Activated CD8-positive, alpha-beta T cell treated with anti-CD3 and anti-CD28 coated beads for 36 hours (primary cell): ENCODE measurements at regions not wholly inside any gene's neighbourhood (a gene's known extent, or its start where the extent isn't known, plus 50 kb on each side); places are given as distances from the start of the nearest gene placed in this dataset.

ENCODE experiments used
- ATAC-seq: fragments of 200-7000 bp; cut with Tn5 transposase; one replicate; pipeline ENCODE4 v1.10.0; 2021; ENCODE audit warnings: mild to moderate bottlenecking, moderate library complexity
- CTCF ChIA-PET: fragments of 350-600 bp; sonication (Branson Sonifier 250); formaldehyde crosslinking; loops from one replicate; lab custom pipeline; 2021; ENCODE audit warnings: antibody characterized with exemption; lab: Charles Lee
- POLR2A ChIA-PET: fragments of 350-600 bp; sonication (Branson Sonifier 250); formaldehyde crosslinking; loops from one replicate; lab custom pipeline; 2021; ENCODE audit warnings: antibody characterized with exemption; lab: Charles Lee
- DNase-seq: peaks from one replicate; pipeline ENCODE4 v3.0.0-alpha.2; 2020
- H3K27ac Mint-ChIP-seq: one replicate; pipeline ENCODE4 v1.8.0; 2021; ENCODE audit warnings: mild to moderate bottlenecking, mixed read lengths
- H3K27me3 Mint-ChIP-seq: one replicate; pipeline ENCODE4 v1.8.0; 2021; ENCODE audit warnings: mixed read lengths
- H3K36me3 Mint-ChIP-seq: one replicate; pipeline ENCODE4 v1.8.0; 2021; ENCODE audit warnings: low read depth, mixed read lengths
- H3K4me1 Mint-ChIP-seq: one replicate; pipeline ENCODE4 v1.8.0; 2021; ENCODE audit warnings: low read depth, mixed read lengths
- H3K4me3 Mint-ChIP-seq: one replicate; pipeline ENCODE4 v1.8.0; 2021; ENCODE audit warnings: mild to moderate bottlenecking, moderate library complexity, mixed read lengths
- H3K9me3 Mint-ChIP-seq: one replicate; pipeline ENCODE4 v1.8.0; 2021; ENCODE audit warnings: mixed read lengths
- intact Hi-C: fragments of 100-400 bp; cut with micrococcal nuclease; formaldehyde crosslinking; loops from one replicate; pipeline ENCODE4 v1.10.0; 2022
- TF ChIP-seq, protein P1 (sequence below): fragments of 200-600 bp; IDR thresholded peaks from one replicate; pipeline ENCODE4 v1.8.0; 2022; ENCODE audit warnings: antibody characterized with exemption, mild to moderate bottlenecking

GRCh38 chrX:10904220-10904619, 206.9 kb upstream of the HCCS start:
- H3K36me3 Mint-ChIP-seq = no peaks in the 10 kb centered on the region
- no peak for ATAC-seq
- POLR2A ChIA-PET = no interaction called here
- H3K4me1 Mint-ChIP-seq = no peaks in the 10 kb centered on the region
- intact Hi-C loops = no loop called here
- H3K27ac Mint-ChIP-seq = no peak overlapping the region
- H3K27me3 Mint-ChIP-seq = no peaks in the 10 kb centered on the region
- H3K4me3 Mint-ChIP-seq = no peak overlapping the region
- TF ChIP-seq, protein P1, sequence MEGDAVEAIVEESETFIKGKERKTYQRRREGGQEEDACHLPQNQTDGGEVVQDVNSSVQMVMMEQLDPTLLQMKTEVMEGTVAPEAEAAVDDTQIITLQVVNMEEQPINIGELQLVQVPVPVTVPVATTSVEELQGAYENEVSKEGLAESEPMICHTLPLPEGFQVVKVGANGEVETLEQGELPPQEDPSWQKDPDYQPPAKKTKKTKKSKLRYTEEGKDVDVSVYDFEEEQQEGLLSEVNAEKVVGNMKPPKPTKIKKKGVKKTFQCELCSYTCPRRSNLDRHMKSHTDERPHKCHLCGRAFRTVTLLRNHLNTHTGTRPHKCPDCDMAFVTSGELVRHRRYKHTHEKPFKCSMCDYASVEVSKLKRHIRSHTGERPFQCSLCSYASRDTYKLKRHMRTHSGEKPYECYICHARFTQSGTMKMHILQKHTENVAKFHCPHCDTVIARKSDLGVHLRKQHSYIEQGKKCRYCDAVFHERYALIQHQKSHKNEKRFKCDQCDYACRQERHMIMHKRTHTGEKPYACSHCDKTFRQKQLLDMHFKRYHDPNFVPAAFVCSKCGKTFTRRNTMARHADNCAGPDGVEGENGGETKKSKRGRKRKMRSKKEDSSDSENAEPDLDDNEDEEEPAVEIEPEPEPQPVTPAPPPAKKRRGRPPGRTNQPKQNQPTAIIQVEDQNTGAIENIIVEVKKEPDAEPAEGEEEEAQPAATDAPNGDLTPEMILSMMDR = no peak
- H3K9me3 Mint-ChIP-seq = peaks cover 1% of the 10 kb centered on the region
- CTCF ChIA-PET = no interaction called here
- DNase-seq = no peak

- Mint-ChIP-seq H3K4me3 (no peak overlapping the region), H3K4me1 (no peaks in the 10 kb centered on the region), H3K9me3 (peaks cover 1% of the 10 kb centered on the region), H3K27me3 (no peaks in the 10 kb centered on the region), H3K27ac (no peak overlapping the region), H3K36me3 (no peaks in the 10 kb centered on the region)
- TF ChIP-seq, protein P1 = no peak
- intact Hi-C loops = no loop called here
- ChIA-PET CTCF (no interaction called here), POLR2A (no interaction called here)
- DNase-seq = no peak
- ATAC-seq = no peak
Measured at GRCh38 chrX:10906866-10907265, 204.3 kb upstream of the HCCS start.

- Mint-ChIP-seq H3K36me3 (no peaks in the 10 kb centered on the region), H3K27ac (no peak overlapping the region), H3K4me1 (no peaks in the 10 kb centered on the region), H3K9me3 (peaks cover 3% of the 10 kb centered on the region), H3K27me3 (no peaks in the 10 kb centered on the region), H3K4me3 (no peak overlapping the region)
- no peak for DNase-seq
- TF ChIP-seq, protein P1 = no peak
- ChIA-PET POLR2A (no interaction called here), CTCF (no interaction called here)
- intact Hi-C loops = no loop called here
- ATAC-seq = no peak
Measured at GRCh38 chrX:10922159-10922558, 189.0 kb upstream of the HCCS start.

GRCh38 chrX:10922835-10923234, 188.3 kb upstream of the HCCS start:
- Mint-ChIP-seq H3K4me1 (no peaks in the 10 kb centered on the region), H3K27me3 (no peaks in the 10 kb centered on the region), H3K27ac (no peak overlapping the region), H3K36me3 (no peaks in the 10 kb centered on the region), H3K4me3 (no peak overlapping the region), H3K9me3 (peaks cover 3% of the 10 kb centered on the region)
- ChIA-PET CTCF (no interaction called here), POLR2A (no interaction called here)
- no peak for DNase-seq
- TF ChIP-seq, protein P1 = no peak
- intact Hi-C loops = no loop called here
- no peak for ATAC-seq

GRCh38 chrX:10923466-10923865, 187.7 kb upstream of the HCCS start:
- no peak overlapping the region for H3K4me3 Mint-ChIP-seq
- no peak overlapping the region for H3K27ac Mint-ChIP-seq
- H3K27me3 Mint-ChIP-seq = no peaks in the 10 kb centered on the region
- no peak for DNase-seq
- POLR2A ChIA-PET = no interaction called here
- TF ChIP-seq, protein P1 = no peak
- H3K9me3 Mint-ChIP-seq = peaks cover 3% of the 10 kb centered on the region
- no peaks in the 10 kb centered on the region for H3K4me1 Mint-ChIP-seq
- no peaks in the 10 kb centered on the region for H3K36me3 Mint-ChIP-seq
- intact Hi-C loops = no loop called here
- CTCF ChIA-PET = no interaction called here
- no peak for ATAC-seq
